Epithelial cell of esophagus (primary cell): ENCODE measurements at regions not wholly inside any gene's neighbourhood (a gene's known extent, or its start where the extent isn't known, plus 50 kb on each side); places are given as distances from the start of the nearest gene placed in this dataset.

Experiments
- DNase-seq: peaks from one replicate; pipeline ENCODE4 v3.0.0; 2010; ENCODE audit warnings: low read depth
- H3K4me3 ChIP-seq: 2 replicates; pipeline ENCODE4 v1.5.1; 2011; ENCODE audit warnings: mild to moderate bottlenecking, low read length, control low read depth
- CTCF ChIP-seq: IDR thresholded peaks from 2 replicates; pipeline ENCODE4 v1.5.1; 2011; ENCODE audit warnings: low read depth, mild to moderate bottlenecking, low read length, control low read depth, inconsistent platforms; ENCODE audit not compliant: insufficient read depth; ENCODE audit errors: missing control alignments

GRCh38 chr9:78599926-78600325, 303.0 kb downstream of the PSAT1 start:
- no peak overlapping the region for H3K4me3 ChIP-seq
- no peak for DNase-seq
- no peak for TF ChIP-seq CTCF

- peak; percentile 85 for TF ChIP-seq CTCF
- H3K4me3 ChIP-seq, result no peak overlapping the region
- DNase-seq, result peak; percentile 91
These were observed 305.1 kb downstream of the PSAT1 start for GRCh38 chr9:78601957-78602565.

- no peak for TF ChIP-seq CTCF
- no peak for DNase-seq
- no peak overlapping the region for H3K4me3 ChIP-seq
These were observed 308.4 kb downstream of the PSAT1 start for GRCh38 chr9:78605041-78606000.

GRCh38 chr9:78606001-78606379, 309.1 kb downstream of the PSAT1 start:
- no peak overlapping the region for H3K4me3 ChIP-seq
- DNase-seq, result no peak
- no peak for TF ChIP-seq CTCF

GRCh38 chr9:78607853-78608252, 310.9 kb downstream of the PSAT1 start:
- no peak for DNase-seq
- no peak for TF ChIP-seq CTCF
- H3K4me3 ChIP-seq, result no peak overlapping the region

- TF ChIP-seq CTCF, result no peak
- no peak for DNase-seq
- H3K4me3 ChIP-seq, result no peak overlapping the region
These were observed 312.5 kb downstream of the PSAT1 start for GRCh38 chr9:78609450-78609849.
